HG03342 (cell line): ENCODE measurements at regions not wholly inside any gene's neighbourhood (a gene's known extent, or its start where the extent isn't known, plus 50 kb on each side); places are given as distances from the start of the nearest gene placed in this dataset.

Source experiments
- ATAC-seq: cut with Tn5 transposase; IDR thresholded peaks from one replicate; pipeline ENCODE4 v1.9.1; 2021; ENCODE audit warnings: mild to moderate bottlenecking, moderate library complexity; ENCODE audit not compliant: unreplicated experiment

- ATAC-seq: no peak
Observed at GRCh38 chr14:53528185-53528671, 375.1 kb upstream of the DDHD1 start.

DNA sequence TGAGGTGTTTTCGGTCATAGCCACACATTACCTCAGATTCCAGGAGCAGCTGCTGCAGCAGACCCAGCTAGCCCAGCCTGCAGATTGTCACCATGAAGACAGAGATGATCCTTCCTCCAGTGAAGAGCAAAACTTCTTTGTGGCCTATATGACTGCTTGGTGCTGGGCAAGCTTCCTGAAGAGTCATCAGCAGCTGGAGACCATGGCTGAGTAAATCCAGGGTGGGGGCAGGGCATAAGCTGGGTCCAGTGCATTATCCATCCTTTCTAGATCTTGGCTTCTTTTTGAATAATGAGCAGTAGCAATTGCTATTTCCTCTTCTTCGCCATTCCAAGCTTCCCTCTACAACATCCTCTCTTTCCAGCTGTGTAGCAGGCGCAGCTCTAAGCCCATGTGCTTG is 373.1 kb upstream of the DDHD1 start:
- no peak for ATAC-seq

- ATAC-seq: no peak
Observed at GRCh38 chr14:53525608-53526007, 372.5 kb upstream of the DDHD1 start.

- ATAC-seq: no peak
Observed at GRCh38 chr14:53524391-53524790, 371.3 kb upstream of the DDHD1 start.

GRCh38 chr14:53523226-53523625 is 370.1 kb upstream of the DDHD1 start:
- no peak for ATAC-seq

DNA sequence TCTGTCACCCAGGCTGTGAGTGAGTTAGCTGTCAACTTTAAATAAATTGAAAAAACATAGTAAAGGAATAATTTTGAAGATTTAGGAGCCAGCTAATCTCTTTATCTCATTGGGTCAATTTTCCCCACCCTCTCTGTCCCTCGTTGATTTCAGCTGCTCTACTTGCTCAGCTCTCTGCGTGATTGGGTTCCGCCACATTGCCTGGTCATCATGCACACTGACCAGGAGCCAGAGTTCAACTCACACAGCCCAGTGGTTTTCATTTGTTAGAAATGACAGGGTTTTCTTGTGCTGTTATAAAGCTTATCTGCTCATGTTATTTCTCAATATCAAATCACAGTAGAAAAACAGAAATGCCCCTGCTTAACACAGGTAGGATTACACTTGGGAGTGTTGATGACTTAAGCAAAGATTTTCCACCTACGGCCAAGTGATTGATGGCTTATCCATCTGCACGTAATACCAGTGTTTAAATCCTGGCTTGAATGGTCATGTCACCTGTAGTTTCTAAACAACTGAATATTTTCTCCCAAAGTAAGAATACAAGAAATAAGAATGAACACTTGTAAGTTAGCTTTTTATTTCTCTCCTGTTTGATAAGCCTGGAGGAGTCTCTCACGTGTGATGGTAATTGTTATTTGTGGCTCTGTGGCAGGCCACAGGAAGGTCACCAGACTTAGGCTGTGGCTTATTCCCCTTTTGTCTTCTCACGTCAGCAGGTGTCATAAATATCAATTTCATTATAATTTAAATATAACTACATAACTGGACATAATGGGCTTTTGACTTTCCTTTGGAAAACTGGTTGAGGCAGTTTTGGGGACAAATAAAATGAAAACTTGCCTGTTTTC is 367.2 kb upstream of the DDHD1 start:
- no peak for ATAC-seq

GRCh38 chr14:53519137-53519536 is 366.0 kb upstream of the DDHD1 start:
- no peak for ATAC-seq

DNA sequence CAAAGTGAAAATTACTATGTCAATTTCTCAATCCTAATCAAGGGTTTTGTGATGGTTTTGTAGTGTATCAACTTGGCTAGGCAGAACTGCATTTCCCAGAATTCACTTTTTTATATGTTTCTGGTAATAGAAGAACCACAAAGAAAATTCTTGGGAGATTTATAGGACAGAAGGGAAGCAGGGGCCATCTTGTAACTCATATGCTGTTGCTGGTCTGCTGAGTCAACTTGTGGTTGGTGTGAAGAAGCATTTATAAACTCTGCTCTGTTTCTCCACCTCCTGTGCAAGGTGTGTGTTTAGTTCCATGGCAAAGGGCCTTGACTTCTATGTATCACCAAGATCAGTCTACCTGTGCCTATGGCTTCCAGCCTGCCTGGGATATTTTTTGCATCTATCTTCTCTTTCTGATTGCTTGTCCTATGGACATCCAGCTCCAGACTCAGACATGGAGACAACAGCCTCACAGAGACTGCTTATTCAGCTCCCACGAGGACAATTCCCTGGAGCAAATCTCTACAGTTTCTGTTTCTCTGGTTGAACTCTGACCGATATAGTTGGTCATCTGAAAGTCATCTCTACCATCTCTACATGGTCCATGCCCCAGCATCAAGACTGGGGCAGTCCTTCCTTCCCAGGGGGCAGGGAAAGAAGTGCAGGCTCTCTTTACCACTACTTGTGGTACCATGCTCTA is 364.3 kb upstream of the DDHD1 start:
- no peak for ATAC-seq

DNA sequence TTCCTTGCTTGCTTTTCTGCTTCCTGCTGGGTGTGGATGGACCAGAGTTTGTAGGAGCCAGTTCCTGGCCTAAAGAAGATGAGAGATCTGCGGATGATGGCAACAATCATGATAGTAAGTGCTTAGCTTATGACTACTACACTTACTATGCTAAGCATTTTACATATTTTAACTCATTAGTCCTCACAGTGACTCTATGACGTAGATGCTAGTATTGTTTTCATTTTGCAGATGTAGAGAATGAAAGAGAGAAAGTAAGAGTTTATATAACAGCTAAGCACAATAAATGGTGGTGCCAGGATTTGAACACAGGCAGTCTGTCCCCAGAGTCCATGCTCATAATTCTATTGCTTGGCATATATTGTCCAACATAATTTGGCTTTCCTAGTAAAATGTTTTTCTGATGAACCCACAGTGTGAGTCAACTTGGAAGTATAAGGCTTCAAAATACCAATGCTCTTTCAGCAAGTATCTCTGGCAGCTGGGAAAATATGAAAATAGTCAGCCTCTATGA is 363.2 kb upstream of the DDHD1 start:
- ATAC-seq: no peak

GRCh38 chr14:53515276-53515675 is 362.2 kb upstream of the DDHD1 start:
- no peak for ATAC-seq

DNA sequence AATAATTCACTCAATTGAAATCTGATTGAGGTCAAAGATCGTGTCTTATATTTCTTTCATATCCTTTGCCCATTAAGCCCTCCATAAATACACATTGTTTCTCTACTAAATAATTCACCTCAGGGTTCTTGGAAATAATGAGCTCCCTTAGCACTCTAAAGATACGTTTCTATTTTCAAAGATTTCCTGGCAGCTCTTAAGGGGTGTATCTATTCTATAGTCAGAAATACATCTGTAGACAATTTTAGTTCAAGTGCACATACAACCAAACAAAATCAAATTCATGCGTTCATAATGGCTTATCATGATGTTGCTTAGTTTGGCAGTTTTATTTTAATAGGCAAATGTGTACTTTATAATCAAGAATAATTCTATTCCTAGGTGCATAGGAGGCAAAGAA is 361.1 kb upstream of the DDHD1 start:
- ATAC-seq: no peak

- no peak for ATAC-seq
Observed at GRCh38 chr14:53510281-53510912, 357.3 kb upstream of the DDHD1 start.

DNA sequence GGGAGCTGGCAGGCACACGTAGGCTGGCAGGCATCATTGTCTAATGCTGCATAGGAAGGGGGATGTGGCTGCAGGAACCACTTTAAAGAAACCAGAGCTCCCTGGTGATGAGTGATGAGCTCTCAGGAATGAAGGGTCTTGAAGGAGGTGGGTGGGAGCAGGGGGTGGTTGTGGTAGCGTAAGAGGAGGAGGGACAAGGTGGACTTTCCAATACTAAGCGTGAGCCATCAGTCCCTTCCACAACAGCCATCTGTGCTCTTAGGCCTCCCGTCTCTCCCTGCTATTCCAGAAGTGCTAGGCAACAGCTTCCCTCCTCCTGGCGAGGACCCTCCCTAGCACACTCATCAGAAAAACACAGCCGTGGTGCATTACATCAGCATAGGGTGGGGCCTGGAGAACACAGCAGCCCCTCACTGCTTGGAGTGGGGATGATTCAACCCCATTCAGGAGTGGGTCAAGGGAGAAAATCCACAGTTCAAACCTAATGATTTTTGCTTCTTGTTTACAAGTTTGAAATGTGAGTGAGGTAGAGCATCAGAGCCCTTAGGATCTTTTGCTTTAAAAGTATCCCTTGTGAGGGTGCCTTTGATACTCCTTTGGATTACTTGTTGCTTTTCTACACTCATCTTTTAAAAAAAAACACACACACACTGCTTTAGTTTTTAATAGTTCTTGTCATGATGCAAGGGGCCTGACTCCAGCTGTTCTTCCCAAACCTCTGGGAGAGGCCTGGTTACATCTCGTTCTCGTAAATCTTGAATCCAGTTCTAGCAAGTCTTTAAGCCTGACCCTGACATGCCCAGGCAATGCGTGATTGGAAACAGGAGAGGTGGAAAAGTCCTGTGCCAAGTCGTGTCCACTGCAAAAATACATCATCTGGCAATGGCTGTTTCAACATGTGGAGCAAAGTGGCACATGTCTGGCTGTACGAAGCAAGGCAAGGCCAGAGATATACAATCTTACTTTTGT is 356.4 kb upstream of the DDHD1 start:
- ATAC-seq: no peak

GRCh38 chr14:53501361-53502211 is 348.5 kb upstream of the DDHD1 start:
- ATAC-seq: no peak

- no peak for ATAC-seq
Observed at GRCh38 chr14:53500191-53500590, 347.1 kb upstream of the DDHD1 start.

- no peak for ATAC-seq
Observed at GRCh38 chr14:53496668-53497067, 343.5 kb upstream of the DDHD1 start.

DNA sequence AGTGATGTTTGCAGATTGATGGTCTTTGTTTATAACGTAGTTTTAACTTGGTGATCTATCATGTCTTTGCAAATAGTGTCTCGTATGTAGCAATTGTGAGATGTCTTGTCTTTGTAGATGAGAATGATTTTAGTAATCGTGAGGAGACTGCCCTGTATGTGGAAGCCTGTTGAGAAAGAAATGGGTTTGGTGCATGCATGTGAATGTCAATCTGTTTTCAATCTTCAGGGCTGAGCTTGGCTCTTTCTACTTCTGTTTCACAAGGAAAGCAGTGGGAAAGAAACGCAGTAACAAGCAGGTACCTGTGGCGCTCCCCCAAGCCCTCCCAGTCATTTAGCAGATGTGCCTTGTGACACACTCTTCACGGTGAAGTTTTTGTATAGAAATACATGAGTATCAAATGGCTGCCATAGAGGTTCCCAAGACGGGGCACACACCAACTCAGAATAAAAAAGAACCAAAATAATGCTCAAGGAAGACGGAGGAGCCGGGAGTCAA is 342.8 kb upstream of the DDHD1 start:
- ATAC-seq: no peak

- ATAC-seq: no peak
Observed at GRCh38 chr14:53494587-53494986, 341.5 kb upstream of the DDHD1 start.

GRCh38 chr14:53493860-53494259 is 340.7 kb upstream of the DDHD1 start:
- no peak for ATAC-seq
